NCI-H446 treated with DMSO at 0.1 percent for 48 hours (cell line): ENCODE measurements at regions not wholly inside any gene's neighbourhood (a gene's known extent, or its start where the extent isn't known, plus 50 kb on each side); places are given as distances from the start of the nearest gene placed in this dataset.

Experiments
- DNase-seq: peaks from one replicate; lab custom pipeline; 2025; lab: John Stamatoyannopoulos, UW

DNA sequence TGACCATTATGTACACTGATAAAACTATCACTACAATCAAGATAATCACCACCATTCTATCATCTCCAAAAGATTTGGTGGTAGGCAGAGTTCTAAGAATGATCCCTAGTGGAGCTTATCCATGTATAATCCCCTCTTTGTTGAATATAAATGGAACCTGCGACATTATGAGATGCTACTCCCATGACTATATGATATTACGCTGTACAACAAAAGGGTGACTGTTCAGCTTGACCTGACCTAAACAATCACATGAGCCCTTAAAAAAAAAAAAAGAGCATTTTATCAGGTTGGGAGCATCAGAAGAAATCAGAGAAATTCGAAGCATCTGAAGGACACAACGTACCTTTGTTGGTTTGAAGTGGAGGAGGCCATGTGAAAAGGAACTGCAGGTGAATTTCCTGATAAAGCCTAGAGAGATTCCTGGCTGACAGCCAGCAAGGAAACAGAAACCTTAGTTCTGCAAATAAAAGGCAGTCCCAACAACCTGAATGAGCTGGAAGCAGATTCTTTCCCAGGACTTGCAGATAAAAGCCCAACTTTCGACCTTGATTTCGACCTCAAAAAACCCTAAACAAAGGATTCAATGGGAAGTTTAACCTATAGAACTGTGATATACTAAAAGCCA, 270.7 kb downstream of the ADRA2A start:
- no peak for DNase-seq

DNA sequence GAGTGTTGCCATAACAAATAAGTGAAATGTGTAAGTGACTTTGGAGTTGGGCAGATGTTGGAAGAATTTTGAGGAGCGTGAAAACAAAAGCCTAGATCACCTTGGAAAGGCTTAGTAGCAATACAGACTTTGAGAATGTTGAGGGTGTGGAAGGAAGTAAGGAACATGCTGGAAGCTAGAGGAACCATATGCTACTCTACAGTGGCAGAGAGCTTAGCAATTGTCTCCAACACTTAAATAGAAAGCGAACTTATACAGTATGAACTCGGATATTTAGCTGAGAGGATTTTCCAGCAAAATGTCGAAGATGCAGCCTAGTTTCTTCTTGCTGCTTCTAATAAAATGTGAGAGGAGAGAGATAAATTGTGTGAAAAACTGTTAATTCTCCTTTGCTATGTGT, 271.2 kb downstream of the ADRA2A start:
- no peak for DNase-seq

DNA sequence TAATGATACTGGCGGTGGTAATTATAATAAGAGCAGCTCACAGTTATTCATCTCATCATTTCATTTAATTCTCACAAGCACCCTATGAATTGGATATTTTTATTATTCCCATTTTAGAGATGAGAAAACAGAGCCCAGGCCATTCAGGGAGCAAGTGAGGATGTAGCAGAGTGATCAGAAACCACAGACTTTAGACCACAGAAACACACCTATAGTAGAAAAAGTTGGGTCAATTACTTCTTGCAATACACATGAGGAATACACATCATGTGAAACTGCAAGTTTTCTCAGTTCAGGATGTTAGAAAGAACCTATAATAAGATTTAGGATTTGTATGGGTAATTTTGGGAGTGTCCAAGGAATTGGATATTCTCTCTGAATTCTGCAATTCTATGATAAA, 278.0 kb downstream of the ADRA2A start:
- no peak for DNase-seq

DNA sequence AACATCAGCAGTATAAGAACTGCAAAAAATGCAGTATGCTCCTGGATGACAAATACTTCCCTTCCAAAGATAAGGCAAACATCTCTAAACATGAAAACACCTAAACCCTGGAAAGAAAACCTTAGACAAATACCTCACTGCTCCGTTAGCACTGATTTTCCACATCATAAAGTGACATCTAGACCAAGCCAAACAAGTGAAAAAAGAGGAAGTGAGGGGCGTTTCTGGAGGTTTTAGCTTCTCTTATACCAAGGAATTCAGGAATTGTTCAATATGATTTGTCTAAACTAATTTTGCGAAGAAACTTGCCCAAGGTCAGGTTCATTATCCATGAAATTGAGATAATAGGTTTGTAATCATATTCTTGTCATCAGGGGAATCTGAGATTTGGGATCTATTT, 279.7 kb downstream of the ADRA2A start:
- DNase-seq = no peak

DNA sequence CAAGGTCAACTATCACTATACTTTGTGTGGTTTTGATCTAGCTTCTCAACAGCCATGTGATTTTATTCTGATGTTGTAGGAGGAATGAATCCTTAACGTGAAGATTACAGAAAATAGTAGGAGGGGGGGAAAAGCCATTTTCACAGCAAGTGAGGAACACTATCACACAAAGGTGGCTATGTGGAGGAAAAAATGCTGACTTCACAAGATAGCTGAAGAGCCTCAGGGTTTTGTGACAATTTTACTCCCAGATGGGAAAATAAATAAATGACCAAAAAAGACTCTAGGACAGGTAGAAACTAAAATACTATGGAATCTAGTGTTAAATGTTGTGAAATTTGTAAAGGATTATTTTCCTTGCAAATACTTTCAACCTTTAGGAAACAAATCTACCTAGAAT, 281.0 kb downstream of the ADRA2A start:
- DNase-seq = no peak

DNA sequence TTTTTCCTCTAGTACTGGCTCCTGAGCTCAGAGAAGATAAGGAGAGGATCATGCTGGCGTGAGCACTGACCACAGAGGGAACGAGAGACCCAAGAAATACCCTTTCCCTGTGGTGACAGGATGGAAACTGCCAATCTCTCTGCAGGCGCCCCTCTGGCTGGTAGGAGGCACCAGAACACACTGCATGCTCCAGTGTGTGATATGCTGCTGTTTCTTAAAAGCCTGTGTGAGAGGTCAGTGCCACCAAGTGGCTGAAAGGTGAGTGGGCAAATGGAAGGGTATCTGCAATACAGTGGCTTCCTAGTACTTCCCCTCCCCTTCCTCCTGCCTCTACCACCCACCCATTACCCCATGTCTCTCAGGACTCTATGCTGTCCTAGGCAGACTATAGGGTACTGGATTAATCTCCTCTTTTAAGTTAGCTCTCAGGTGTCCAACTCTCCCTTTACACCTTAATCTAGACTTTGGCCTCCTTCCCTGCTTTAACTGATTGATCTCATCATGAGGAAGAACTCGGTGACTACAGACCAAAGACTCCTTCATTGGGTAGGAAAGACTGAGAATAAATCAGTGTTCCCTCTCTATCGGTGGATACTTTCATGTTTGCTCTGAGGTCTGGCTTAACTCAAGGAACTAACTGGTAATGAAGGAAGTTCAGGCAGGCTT, 283.6 kb downstream of the ADRA2A start:
- peak; percentile 38 for DNase-seq

DNA sequence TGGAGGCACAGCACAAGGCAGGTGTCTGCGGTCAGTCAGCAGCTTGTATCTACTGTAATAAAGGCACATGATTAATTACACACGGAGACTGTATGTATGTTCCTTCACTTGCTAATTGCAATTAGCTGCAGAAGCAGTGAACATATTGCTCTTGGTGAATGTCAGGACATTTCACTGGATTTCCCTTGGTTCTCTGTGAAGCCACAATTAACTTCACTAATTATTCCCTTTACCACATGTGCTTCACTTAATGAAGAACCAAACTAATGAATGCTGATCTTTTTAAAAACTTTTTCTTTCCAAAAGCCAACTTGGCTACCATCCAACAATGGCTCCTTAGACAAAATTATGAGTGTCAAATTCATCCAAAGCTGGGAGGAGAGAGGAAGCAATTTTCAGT, 290.7 kb downstream of the ADRA2A start:
- no peak for DNase-seq

DNA sequence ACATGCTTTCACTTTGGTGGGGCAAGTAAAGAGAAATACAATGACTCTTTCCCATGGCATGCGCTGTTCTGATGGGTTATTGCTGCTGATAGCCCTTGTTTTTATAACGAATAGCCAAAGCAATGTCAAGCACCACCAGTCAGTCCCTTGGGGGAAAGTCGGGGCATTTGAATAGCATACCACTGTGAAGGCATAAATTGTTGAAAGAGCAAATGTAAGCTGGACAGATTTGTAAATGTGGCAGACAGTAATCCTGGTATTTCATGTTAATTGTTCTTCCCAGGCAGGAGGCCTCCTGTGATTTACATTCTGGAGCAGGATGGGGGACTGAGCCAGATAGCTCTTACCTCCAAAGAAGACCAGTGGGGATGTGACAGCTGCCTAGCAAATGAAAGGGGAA, 293.3 kb downstream of the ADRA2A start:
- no peak for DNase-seq

DNA sequence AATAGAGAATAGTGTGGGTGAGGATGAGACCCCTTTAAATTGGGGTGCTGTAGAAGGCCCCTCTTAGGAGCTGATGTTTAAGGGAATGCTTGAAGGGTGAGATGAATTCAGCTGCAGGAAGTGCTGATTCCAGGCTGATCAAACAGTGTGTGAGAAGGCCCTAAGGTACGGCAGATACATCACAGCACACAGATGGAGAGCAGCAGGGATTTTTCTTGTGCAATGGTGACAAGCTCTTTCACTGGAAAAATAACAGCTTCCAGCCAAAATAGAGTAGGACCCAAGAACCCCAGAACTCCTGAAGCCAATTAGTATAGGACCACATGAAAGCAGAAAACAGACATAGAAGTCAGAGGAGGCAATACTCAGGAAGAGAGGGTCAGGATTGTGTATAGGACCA, 296.9 kb downstream of the ADRA2A start:
- DNase-seq = no peak

DNA sequence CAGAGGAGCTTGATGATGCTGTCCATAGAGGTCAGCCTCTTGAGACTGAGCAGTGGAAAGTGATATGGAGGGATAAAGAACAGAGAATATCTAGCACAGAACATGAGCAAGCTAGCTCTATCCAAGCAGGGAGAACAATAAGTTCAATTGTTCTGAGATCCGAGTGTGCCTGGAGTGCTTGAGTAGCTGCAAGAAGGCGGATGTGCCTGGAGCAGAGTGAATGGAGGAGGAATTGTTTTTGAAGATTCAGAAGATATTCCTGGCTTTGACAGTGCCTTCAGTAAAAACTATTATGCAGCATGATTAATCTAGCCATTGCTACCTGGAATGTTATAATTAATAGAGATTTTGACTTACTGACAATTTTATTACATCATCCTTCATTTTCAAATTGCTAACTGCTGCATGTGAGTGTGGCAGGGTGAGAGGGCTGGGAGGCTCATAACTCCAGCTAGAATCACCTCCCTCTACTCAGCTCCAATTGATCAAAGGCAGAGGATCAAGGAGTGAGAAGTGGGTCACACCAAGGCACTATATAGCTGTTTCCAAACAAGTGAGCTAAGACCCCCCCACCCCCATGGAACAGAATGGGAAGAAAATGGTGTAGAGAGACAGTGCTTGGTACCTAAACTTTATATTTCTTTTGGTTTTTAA, 302.8 kb downstream of the ADRA2A start:
- DNase-seq = no peak

DNA sequence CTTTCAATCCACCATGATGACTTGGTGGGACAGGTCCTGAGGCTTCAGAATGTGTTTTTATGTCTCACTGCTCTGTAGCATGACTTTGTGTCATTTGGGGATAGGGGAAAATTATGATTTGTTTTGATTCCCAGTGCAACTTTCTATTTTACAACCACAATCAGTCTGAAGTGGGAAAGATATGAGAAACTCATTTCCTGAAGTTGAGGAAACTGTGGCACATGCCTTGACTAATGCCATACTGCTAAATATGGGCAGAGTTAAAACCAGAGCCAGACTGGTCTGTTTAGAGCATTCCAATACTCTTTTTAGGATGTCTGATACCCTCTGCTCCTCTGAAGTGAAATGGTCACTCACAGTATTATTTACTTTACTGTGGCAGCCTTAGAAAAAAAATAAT, 307.7 kb downstream of the ADRA2A start:
- DNase-seq = no peak

DNA sequence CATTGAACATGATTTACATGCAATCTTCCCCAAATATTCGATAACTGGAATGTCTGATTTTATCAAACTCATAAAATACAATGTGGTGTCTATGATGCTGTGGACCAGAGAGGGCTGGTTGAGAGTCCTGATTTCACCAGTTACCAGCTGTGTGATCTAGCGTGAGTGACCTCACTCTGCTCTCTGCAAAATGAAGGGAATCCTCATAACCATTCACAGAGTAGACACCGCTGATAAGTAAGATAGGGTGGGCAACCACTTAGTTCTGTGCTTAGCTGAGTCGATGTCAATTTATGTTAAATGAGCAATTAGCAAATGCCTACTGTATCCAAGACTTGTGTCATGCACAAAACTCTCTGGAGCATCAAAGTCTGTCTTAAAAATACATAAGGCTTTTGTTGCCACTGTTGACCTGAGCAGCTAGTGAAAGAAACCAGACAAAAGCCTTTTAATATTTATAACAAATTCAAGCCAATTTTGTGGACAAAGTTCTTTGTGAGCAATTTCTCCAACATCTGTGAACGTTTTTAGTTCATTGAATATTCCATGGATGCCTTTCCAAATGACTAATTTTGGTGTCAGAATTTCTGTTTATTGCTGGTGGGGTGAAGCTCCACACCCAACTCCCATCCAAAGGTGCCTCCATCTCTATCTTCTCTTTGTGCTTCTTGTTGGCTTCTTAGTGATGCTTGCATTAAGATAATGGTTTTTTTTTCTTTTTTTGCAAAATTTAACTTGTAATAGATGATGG, 314.2 kb downstream of the ADRA2A start:
- no peak for DNase-seq

DNA sequence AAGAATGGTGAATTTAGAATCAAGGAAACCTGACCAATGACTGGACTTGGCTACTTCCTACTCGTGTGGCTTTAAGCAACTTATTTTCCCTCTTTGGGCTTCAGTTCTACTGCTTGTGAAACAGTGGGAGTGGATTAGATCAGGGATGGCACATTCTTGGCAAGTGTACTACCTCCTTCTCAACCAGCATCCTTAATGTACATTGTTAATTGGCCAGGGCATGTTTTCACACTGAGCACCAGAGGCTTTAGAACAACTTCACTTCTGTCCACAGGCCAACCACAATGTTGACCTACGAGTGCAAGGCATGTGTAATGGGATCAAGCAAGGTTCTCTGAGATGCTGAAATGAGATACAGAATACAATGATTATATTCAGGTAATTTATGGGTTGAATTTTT, 315.3 kb downstream of the ADRA2A start:
- no peak for DNase-seq

DNA sequence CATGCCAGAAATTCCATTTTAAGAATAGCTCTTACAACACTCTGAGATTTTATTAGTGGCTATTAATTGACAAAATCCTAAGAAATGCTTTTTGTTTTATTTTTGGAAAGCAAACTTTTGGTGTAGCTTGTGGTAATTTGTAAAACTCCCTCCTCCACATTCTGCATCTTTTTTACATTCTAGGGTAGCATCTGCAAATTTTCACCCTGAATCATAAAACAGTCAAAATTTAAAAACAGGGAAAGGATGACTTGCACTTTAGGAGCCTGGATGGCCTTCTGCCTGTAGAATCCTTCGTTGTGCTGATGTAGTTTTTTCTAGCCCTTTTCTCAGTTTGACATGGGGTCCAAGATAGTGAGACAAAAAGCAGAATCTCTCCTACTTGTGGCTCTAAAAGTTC, 316.1 kb downstream of the ADRA2A start:
- no peak for DNase-seq

DNA sequence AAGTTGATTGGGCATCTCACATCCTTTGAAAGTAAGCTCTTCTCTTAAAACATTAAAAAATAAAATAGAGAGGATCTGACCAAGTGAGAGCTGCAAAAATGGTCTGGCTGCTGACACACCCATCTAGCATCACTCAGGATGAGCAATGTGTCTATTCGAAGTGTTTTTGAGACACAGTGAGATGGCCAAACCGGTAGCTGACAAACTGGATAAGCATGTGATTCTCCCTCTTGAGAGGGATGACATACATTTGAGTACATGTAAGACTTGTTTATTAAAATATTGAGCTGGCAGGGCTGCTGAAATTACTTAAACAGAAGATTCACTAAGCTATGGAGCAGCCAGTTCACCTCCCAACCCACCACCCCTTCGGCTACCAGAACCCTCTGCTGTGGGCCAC, 333.9 kb downstream of the ADRA2A start:
- no peak for DNase-seq

DNA sequence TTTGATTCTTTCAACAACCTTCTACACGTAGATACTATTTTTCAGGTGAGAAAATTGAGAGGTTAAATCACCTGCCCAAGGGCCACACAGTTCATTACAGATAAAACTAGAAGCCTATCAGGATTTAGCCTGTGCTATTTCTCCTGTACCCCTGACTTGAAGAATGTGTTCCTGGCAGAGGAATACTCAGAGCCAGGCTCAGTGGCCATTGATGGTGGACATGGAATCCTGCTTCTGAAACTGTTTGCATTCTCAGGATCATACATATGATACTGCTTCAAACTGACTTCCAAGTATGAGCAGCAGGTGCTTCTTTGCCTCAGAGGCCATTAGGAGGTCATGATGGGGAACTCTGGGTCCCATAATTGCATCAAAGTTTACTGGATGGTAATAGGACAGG, 348.6 kb downstream of the ADRA2A start:
- no peak for DNase-seq

DNA sequence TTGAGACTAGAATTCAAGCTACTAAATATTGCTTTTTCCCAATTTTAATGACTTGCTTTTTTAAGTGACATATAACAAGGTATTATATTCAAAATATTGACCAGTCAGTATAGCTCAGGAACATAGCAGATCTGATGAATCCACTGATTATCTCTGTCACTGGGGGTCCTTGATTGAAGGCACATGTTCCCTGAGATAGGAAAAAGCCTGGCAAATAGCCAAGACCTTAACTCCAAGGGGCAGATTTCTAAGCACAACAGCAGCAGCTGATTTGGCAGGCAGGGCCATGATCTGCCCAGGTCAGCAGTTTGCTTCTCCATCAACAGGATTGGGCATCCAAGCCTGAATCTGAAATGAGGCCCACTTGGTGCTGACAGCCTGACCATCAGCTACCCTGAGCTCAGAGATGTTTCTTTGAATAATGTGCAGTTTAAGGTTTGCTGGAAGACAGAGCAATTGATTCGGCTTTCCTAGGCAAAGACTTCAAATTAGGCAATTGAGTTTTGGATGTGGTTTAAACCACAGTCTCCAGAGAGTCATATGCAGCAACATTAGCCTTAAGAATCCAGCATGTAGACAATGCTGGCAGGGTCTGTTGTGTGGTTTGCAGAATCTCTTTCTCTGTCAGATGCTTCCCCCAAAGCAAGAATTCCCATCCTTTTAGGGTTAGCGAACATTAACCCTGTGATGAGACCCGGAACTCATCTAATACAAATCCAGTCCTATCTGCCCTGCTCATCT, 352.6 kb downstream of the ADRA2A start:
- DNase-seq = no peak

DNA sequence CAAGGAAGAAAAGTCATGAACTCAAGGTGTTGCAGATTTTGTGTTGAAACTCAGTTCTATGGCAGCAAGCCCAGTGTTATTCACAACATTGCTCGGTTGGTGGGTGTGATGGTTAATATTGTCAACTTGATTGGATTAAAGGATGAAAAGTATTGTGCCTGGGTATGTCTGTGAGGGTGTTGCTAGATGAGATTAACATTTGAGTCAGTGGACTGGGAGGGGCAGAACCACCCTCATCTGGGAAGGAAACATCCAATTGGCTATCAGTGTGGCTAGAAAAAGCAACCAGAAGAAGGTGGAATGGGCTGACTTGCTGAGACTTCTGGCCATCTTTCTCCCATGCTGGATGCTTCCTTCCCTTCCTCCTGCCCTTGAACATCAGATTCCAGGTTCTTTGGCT, 353.2 kb downstream of the ADRA2A start:
- DNase-seq = no peak

DNA sequence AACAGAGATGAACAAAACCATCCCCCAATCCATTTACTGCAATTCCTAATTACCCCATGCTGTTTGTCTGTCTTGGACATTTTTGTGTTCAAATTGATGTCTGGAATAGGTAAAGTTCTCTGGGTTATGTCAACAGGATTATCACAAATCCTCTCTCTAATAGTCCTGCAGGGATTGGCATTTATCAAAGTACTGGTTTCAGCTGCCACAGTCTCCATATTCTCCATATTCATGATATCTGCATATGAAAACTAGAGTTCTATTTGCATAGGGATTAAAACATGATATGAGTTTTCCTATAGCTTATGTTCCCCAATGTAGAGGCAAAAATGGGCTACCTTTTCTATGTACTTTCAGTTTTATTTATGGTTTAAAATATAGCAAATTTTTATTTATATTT, 355.8 kb downstream of the ADRA2A start:
- no peak for DNase-seq

DNA sequence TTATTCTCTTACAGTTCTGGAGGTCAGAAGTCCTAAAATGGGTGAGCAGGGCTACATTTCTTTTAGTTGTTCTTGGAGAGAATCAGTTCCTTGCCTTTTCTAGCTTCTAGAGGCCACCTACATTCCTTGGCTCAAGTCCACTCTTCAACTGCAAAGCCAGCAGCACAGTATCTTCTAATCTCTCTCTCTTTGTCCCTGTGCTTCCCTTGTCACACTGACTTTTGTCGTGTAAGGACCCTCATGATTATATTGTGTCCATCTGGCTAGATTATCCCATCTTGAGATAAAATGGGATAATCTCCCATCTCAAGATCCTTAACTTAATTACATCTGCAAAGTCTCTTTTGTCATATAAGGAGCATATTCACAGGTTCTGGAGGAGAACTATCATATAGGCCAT, 359.0 kb downstream of the ADRA2A start:
- DNase-seq = no peak

DNA sequence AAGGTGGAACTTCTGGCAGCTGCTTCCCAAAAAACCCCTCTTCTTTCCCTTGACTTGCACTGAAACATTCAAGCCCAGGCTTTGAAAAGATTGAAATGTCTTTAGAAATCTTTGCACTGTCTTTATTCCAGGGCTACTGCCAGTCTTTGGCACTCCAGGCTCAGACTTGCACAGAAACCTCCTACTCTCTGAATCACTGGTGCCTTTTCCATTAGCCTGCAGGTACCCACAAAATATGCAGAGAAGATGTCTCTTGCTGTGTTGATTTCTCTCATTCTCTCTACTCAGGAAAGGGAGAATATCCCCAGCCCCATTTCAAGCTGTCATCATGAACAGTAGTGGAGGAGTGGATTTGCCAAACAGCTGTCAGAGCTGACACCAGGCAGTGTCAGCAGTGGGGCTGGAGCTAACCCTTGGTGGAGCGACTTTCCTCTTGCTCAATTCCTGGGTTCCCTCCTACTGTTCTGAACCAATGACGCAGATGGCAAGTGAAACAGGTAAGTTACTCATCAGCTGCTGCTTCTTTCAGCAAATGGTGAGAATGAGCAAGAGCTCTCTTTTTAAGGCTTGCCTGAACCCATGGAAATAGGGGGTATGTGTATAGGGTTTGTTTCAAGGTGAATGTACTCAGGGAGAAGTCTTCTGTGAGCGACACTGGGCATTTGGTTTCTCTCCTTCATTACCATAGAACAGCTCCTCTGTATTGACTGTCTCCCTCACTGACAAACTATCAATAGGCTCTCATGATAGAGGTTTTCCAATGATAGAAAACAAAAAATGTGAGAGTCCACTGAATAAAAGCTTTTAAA, 362.4 kb downstream of the ADRA2A start:
- DNase-seq = no peak
